ENCODE measurements at regions not wholly inside any gene's neighbourhood (a gene's known extent, or its start where the extent isn't known, plus 50 kb on each side); places are given as distances from the start of the nearest gene placed in this dataset.

DNA sequence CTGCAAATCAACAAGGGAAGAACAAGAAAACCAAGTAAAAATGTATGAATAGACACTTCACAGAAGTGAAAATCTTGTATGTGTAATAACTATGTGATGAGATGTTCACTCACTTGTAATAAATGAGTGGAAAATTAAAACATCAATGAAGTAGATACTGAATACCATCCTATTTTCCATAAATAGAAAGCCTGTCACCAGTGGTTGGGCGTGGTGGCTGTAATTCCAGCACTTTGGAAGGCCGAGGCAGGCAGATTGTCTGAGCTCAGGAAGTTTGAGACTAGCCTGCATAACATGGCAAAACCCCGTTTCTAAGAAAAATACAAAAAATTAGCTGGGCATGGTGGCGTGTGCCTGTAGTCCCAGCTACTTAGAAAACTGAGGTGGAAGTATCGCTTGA, 53.5 kb upstream of the SOD3 start:
- TF ChIP-seq, protein P1, sequence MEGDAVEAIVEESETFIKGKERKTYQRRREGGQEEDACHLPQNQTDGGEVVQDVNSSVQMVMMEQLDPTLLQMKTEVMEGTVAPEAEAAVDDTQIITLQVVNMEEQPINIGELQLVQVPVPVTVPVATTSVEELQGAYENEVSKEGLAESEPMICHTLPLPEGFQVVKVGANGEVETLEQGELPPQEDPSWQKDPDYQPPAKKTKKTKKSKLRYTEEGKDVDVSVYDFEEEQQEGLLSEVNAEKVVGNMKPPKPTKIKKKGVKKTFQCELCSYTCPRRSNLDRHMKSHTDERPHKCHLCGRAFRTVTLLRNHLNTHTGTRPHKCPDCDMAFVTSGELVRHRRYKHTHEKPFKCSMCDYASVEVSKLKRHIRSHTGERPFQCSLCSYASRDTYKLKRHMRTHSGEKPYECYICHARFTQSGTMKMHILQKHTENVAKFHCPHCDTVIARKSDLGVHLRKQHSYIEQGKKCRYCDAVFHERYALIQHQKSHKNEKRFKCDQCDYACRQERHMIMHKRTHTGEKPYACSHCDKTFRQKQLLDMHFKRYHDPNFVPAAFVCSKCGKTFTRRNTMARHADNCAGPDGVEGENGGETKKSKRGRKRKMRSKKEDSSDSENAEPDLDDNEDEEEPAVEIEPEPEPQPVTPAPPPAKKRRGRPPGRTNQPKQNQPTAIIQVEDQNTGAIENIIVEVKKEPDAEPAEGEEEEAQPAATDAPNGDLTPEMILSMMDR (IDR thresholded peaks at IDR 0.05), result no peak
- H3K27me3 Mint-ChIP-seq (ENCODE audit: insufficient read depth), result peaks cover 4% of the 10 kb centered on the region
- H3K4me3 Mint-ChIP-seq, result no peak overlapping the region; the same call in 1 of the 2 replicates
- H3K9me3 Mint-ChIP-seq, result peaks cover 15% of the 10 kb centered on the region
- peaks cover 39% of the 10 kb centered on the region for H3K4me1 Mint-ChIP-seq (ENCODE audit: low read depth)
- DNase-seq, result no peak
- peaks cover 15% of the 10 kb centered on the region for H3K36me3 Mint-ChIP-seq (ENCODE audit: low read depth)
- no peak overlapping the region for H3K27ac Mint-ChIP-seq

DNA sequence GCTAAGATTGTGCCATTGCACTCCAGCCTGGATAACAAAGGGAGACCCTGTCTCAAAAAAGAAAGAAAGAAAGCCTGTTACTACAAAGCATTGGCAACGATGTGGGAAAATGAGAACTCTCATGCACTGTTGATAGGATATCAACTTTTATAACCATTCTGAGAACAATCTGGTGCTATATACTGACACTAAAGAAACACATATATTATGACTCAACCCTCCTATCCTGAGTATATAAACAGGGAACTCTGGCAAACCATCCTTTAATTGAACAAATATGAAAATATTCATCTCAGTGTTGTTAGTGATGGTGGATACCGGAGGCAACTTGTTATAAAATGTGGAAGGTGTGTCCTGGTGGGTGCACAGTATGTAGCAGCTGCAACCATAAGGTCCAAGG, 53.0 kb upstream of the SOD3 start:
- Mint-ChIP-seq H3K27me3 (ENCODE audit: insufficient read depth) (peaks cover 4% of the 10 kb centered on the region), H3K27ac (no peak overlapping the region), H3K4me1 (ENCODE audit: low read depth) (peaks cover 38% of the 10 kb centered on the region), H3K36me3 (ENCODE audit: low read depth) (peaks cover 15% of the 10 kb centered on the region), H3K9me3 (peaks cover 12% of the 10 kb centered on the region), H3K4me3 (no peak overlapping the region; the same call in 1 of the 2 replicates)
- TF ChIP-seq, protein P1 (IDR thresholded peaks at IDR 0.05), result no peak
- DNase-seq, result no peak

DNA sequence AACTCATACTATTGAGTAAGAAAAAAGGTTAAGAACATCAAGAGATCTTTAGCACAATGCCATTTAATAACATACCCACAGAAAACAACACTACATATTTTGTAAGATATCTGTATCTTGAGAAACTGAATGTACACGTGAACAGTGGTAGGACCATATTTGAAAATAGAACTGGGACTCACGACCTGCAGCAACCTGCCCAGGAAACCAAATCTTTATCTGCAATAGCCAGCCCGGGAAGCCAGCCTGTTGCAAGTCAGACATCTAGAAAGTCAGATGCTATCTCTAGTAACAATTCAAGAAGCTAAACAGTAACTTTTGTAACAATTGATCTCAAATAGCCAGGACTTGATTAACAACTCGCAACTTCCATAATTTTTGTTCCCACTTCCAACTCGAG, 52.6 kb upstream of the SOD3 start:
- H3K4me1 Mint-ChIP-seq (ENCODE audit: low read depth), result peaks cover 41% of the 10 kb centered on the region
- DNase-seq, result no peak
- peaks cover 12% of the 10 kb centered on the region for H3K36me3 Mint-ChIP-seq (ENCODE audit: low read depth)
- H3K27me3 Mint-ChIP-seq (ENCODE audit: insufficient read depth), result peaks cover 4% of the 10 kb centered on the region
- H3K4me3 Mint-ChIP-seq, result no peak overlapping the region; the same call in 1 of the 2 replicates
- H3K27ac Mint-ChIP-seq, result no peak overlapping the region
- peaks cover 8% of the 10 kb centered on the region for H3K9me3 Mint-ChIP-seq
- TF ChIP-seq, protein P1 (IDR thresholded peaks at IDR 0.05), result no peak

DNA sequence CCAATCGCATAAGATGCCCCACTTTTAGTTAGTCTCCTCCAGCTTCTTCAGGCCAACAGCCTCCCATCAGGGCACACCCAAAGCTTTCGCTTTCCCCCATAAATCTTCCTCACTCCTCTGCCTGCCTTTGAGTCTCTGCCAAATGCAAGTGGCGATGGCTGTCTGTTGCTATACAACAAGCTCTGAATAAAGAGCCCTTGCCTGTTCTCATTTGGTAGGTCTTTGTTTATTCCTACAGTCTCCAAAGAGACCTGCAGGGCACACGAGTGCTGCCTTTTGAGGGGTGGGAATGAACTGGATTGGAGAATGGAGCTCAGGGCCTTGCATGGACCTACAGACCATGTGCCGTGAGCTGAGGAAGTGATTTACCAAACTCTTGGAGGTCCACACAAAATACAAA, 52.2 kb upstream of the SOD3 start:
- no peak for DNase-seq
- TF ChIP-seq, protein P1 (IDR thresholded peaks at IDR 0.05), result no peak
- Mint-ChIP-seq H3K27me3 (ENCODE audit: insufficient read depth) (peaks cover 4% of the 10 kb centered on the region), H3K36me3 (ENCODE audit: low read depth) (peaks cover 7% of the 10 kb centered on the region), H3K4me1 (ENCODE audit: low read depth) (peaks cover 46% of the 10 kb centered on the region), H3K9me3 (peaks cover 3% of the 10 kb centered on the region), H3K27ac (no peak overlapping the region), H3K4me3 (no peak overlapping the region)

DNA sequence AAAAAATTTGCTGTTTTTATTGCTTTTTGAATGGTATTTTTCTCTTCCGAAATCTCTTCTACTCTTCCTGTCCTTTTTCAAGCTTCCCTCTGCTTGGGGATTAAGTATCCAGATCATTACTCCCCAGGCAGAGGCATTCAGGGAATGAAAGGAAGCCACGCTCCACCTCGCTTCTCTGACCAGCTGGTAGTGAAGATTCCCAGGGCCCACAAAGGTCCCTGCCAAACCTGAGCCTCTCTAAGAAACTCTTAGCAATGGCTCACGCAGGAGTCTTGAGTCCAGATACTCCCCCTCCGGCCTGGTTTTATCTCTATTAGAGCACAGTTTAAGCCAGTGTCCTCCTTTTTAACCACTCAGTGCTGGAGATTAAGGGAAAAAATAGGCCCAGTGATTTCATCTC, 51.4 kb upstream of the SOD3 start:
- H3K27ac Mint-ChIP-seq, result peak overlapping the region; percentile 62

More for the DNA sequence above, 51.4 kb upstream of the SOD3 start:
- Mint-ChIP-seq H3K4me3 (no peak overlapping the region), H3K27me3 (ENCODE audit: insufficient read depth) (peaks cover 4% of the 10 kb centered on the region), H3K4me1 (ENCODE audit: low read depth) (peaks cover 53% of the 10 kb centered on the region), H3K9me3 (no peaks in the 10 kb centered on the region; the same call in 1 of the 2 replicates), H3K36me3 (ENCODE audit: low read depth) (peaks cover 4% of the 10 kb centered on the region; the same call in 1 of the 2 replicates)
- TF ChIP-seq, protein P1 (IDR thresholded peaks at IDR 0.05), result no peak
- no peak for DNase-seq
